ENCODE measurements at regions not wholly inside any gene's neighbourhood (a gene's known extent, or its start where the extent isn't known, plus 50 kb on each side); places are given as distances from the start of the nearest gene placed in this dataset.
"Not testable (repeated sequence)": the region's sequence is repeated elsewhere in the genome, so short reads cannot be mapped to it uniquely, and the experiment has no call there.

GRCh38 chr2:186342029-186342428 lies 144.0 kb upstream of the ZC3H15 start:
- Histone ChIP-seq H3K36me3 (no peaks in the 10 kb centered on the region), H3K27ac (no peak overlapping the region), H3K4me1 (no peaks in the 10 kb centered on the region), H3K27me3 (no peaks in the 10 kb centered on the region), H3K4me3 (no peak overlapping the region), H3K9ac (ENCODE audit: low read depth in 2 of 2, low read length in 2 of 2) (no peak overlapping the region), H3K9me3 (no peaks in the 10 kb centered on the region)
- DNase-seq, result no peak
- intact Hi-C loops (cut with DNase I), result no loop called here
- no peak for TF ChIP-seq CTCF (IDR thresholded peaks at IDR 0.05)

- no peaks in the 10 kb centered on the region for H3K4me1 ChIP-seq
- no peaks in the 10 kb centered on the region for H3K9me3 ChIP-seq
- H3K9ac ChIP-seq (ENCODE audit: low read depth in 2 of 2, low read length in 2 of 2), result no peak overlapping the region
- TF ChIP-seq CTCF (IDR thresholded peaks at IDR 0.05), result no peak
- H3K36me3 ChIP-seq, result no peaks in the 10 kb centered on the region
- intact Hi-C loops (cut with DNase I), result no loop called here
- H3K27me3 ChIP-seq, result no peaks in the 10 kb centered on the region
- no peak overlapping the region for H3K4me3 ChIP-seq
- H3K27ac ChIP-seq, result no peak overlapping the region
- no peak for DNase-seq
These were observed 140.3 kb upstream of the ZC3H15 start for GRCh38 chr2:186345745-186346144.

- Histone ChIP-seq H3K9ac (ENCODE audit: low read depth in 2 of 2, low read length in 2 of 2) (no peak overlapping the region), H3K36me3 (no peaks in the 10 kb centered on the region), H3K4me3 (no peak overlapping the region), H3K9me3 (no peaks in the 10 kb centered on the region), H3K27me3 (no peaks in the 10 kb centered on the region), H3K4me1 (no peaks in the 10 kb centered on the region), H3K27ac (no peak overlapping the region)
- DNase-seq, result no peak
- no peak for TF ChIP-seq CTCF (IDR thresholded peaks at IDR 0.05)
- intact Hi-C loops (cut with DNase I), result no loop called here
These were observed 139.8 kb upstream of the ZC3H15 start for GRCh38 chr2:186346216-186346615.

GRCh38 chr2:186347472-186347871 lies 138.6 kb upstream of the ZC3H15 start:
- intact Hi-C loops (cut with DNase I), result no loop called here
- Histone ChIP-seq H3K27me3 (no peaks in the 10 kb centered on the region), H3K9ac (ENCODE audit: low read depth in 2 of 2, low read length in 2 of 2) (no peak overlapping the region), H3K27ac (no peak overlapping the region), H3K36me3 (no peaks in the 10 kb centered on the region), H3K9me3 (no peaks in the 10 kb centered on the region), H3K4me3 (no peak overlapping the region), H3K4me1 (no peaks in the 10 kb centered on the region)
- no peak for TF ChIP-seq CTCF (IDR thresholded peaks at IDR 0.05)
- DNase-seq, result no peak

- Histone ChIP-seq H3K4me3 (no peak overlapping the region), H3K4me1 (no peaks in the 10 kb centered on the region), H3K27ac (no peak overlapping the region), H3K9ac (ENCODE audit: low read depth in 2 of 2, low read length in 2 of 2) (no peak overlapping the region), H3K9me3 (no peaks in the 10 kb centered on the region), H3K36me3 (no peaks in the 10 kb centered on the region), H3K27me3 (no peaks in the 10 kb centered on the region)
- no peak for DNase-seq
- intact Hi-C loops (cut with DNase I), result no loop called here
- no peak for TF ChIP-seq CTCF (IDR thresholded peaks at IDR 0.05)
These were observed 137.9 kb upstream of the ZC3H15 start for GRCh38 chr2:186348200-186348599.

GRCh38 chr2:186349508-186349907 lies 136.6 kb upstream of the ZC3H15 start:
- DNase-seq, result no peak
- no peaks in the 10 kb centered on the region for H3K4me1 ChIP-seq
- intact Hi-C loops (cut with DNase I), result no loop called here

GRCh38 chr2:186354160-186354559 lies 131.9 kb upstream of the ZC3H15 start:
- H3K4me3 ChIP-seq; H3K27ac ChIP-seq; H3K9ac ChIP-seq (ENCODE audit: low read depth in 2 of 2, low read length in 2 of 2); H3K27me3 ChIP-seq; DNase-seq; H3K4me1 ChIP-seq; H3K36me3 ChIP-seq; H3K9me3 ChIP-seq; intact Hi-C loops (cut with DNase I): not testable (repeated sequence)

More at GRCh38 chr2:186349508-186349907, 136.6 kb upstream of the ZC3H15 start:
- no peak overlapping the region for H3K27ac ChIP-seq
- TF ChIP-seq CTCF (IDR thresholded peaks at IDR 0.05), result no peak
- no peak overlapping the region for H3K4me3 ChIP-seq
- no peaks in the 10 kb centered on the region for H3K36me3 ChIP-seq
- no peaks in the 10 kb centered on the region for H3K9me3 ChIP-seq
- no peak overlapping the region for H3K9ac ChIP-seq (ENCODE audit: low read depth in 2 of 2, low read length in 2 of 2)
- H3K27me3 ChIP-seq, result no peaks in the 10 kb centered on the region
